WTC11 (cell line): ENCODE measurements at regions not wholly inside any gene's neighbourhood (a gene's known extent, or its start where the extent isn't known, plus 50 kb on each side); places are given as distances from the start of the nearest gene placed in this dataset.
"Not testable (repeated sequence)": the region's sequence is repeated elsewhere in the genome, so short reads cannot be mapped to it uniquely, and the experiment has no call there.

Experiments
- ATAC-seq: fragments of 200-7000 bp; cut with Tn5 transposase; 2 replicates; pipeline ENCODE4 v1.10.0; 2021; ENCODE audit warnings: mild to moderate bottlenecking, moderate library complexity
- CTCF ChIA-PET: fragments of 300-600 bp; sonication (Branson Sonifier 250); formaldehyde crosslinking; loops from one replicate; lab custom pipeline; 2021; ENCODE audit warnings: antibody characterized with exemption; lab: Charles Lee
- POLR2A ChIA-PET: fragments of 350-600 bp; sonication (Branson Sonifier 250); formaldehyde crosslinking; loops from one replicate; lab custom pipeline; 2021; ENCODE audit warnings: antibody characterized with exemption; lab: Charles Lee
- DNase-seq: peaks from one replicate; pipeline ENCODE4 v3.0.0; 2021; ENCODE audit warnings: low spot score
- H3K27ac Mint-ChIP-seq: 2 replicates; pipeline ENCODE4 v1.8.0; 2021; ENCODE audit warnings: mixed read lengths
- H3K27me3 Mint-ChIP-seq: 2 replicates; pipeline ENCODE4 v1.8.0; 2021; ENCODE audit warnings: low read depth, mild to moderate bottlenecking, moderate library complexity, mixed read lengths
- H3K36me3 Mint-ChIP-seq: 2 replicates; pipeline ENCODE4 v1.8.0; 2021; ENCODE audit warnings: mixed read lengths
- H3K4me1 Mint-ChIP-seq: 2 replicates; pipeline ENCODE4 v1.8.0; 2022; ENCODE audit warnings: mixed read lengths
- H3K4me3 Mint-ChIP-seq: 2 replicates; pipeline ENCODE4 v1.8.0; 2021; ENCODE audit warnings: mild to moderate bottlenecking, moderate library complexity, mixed read lengths
- H3K9me3 Mint-ChIP-seq: 2 replicates; pipeline ENCODE4 v1.8.0; 2021; ENCODE audit warnings: mixed read lengths
- CBFB ChIP-seq: sonication (generic); formaldehyde crosslinking; IDR thresholded peaks from 2 replicates; pipeline ENCODE4 v1.8.1; 2022; ENCODE audit warnings: mild to moderate bottlenecking, low read depth, missing genetic modification reagents
- CREB1 ChIP-seq: sonication (generic); formaldehyde crosslinking; IDR thresholded peaks from 2 replicates; pipeline ENCODE4 v1.8.0; 2023; ENCODE audit warnings: mild to moderate bottlenecking, missing genetic modification reagents
- CREM ChIP-seq: sonication (generic); formaldehyde crosslinking; IDR thresholded peaks from 2 replicates; pipeline ENCODE4 v1.8.1; 2022; ENCODE audit warnings: mild to moderate bottlenecking, missing genetic modification reagents, moderate library complexity
- EMX1 ChIP-seq: fragments of 250-450 bp; sonication (Bioruptor Pico); IDR thresholded peaks from 2 replicates; pipeline ENCODE4 v1.8.0; 2021; ENCODE audit warnings: mild to moderate bottlenecking
- GABPB1 ChIP-seq: sonication (generic); formaldehyde crosslinking; IDR thresholded peaks from 2 replicates; pipeline ENCODE4 v1.8.1; 2023; ENCODE audit warnings: mild to moderate bottlenecking, missing genetic modification reagents
- JUN ChIP-seq: sonication (generic); formaldehyde crosslinking; IDR thresholded peaks from 2 replicates; pipeline ENCODE4 v1.8.0; 2023; ENCODE audit warnings: mild to moderate bottlenecking, missing genetic modification reagents
- NFATC4 ChIP-seq: fragments of 250-450 bp; sonication (Bioruptor Pico); IDR thresholded peaks from 2 replicates; pipeline ENCODE4 v1.9.0; 2021; ENCODE audit warnings: mild to moderate bottlenecking
- PRRX2 ChIP-seq: fragments of 250-450 bp; sonication (Bioruptor Pico); IDR thresholded peaks from 2 replicates; pipeline ENCODE4 v1.8.0; 2021; ENCODE audit warnings: mild to moderate bottlenecking
- SMAD4 ChIP-seq: sonication (generic); formaldehyde crosslinking; IDR thresholded peaks from 2 replicates; pipeline ENCODE4 v1.8.0; 2022; ENCODE audit warnings: mild to moderate bottlenecking, missing genetic modification reagents
- SP1 ChIP-seq: sonication (generic); formaldehyde crosslinking; conservative IDR thresholded peaks from 2 replicates; pipeline ENCODE4 v1.8.1; 2022; ENCODE audit warnings: missing genetic modification reagents
- TEAD1 ChIP-seq: sonication (generic); formaldehyde crosslinking; IDR thresholded peaks from 2 replicates; pipeline ENCODE4 v1.8.0; 2022; ENCODE audit warnings: mild to moderate bottlenecking, missing genetic modification reagents
- ZNF138 ChIP-seq: sonication (generic); formaldehyde crosslinking; conservative IDR thresholded peaks from 2 replicates; pipeline ENCODE4 v1.8.1; 2022; ENCODE audit warnings: mild to moderate bottlenecking, moderate library complexity, missing genetic modification reagents
- ZNF232 ChIP-seq: sonication (generic); formaldehyde crosslinking; IDR thresholded peaks from 2 replicates; pipeline ENCODE4 v1.8.0; 2022; ENCODE audit warnings: mild to moderate bottlenecking, missing genetic modification reagents
- ZNF317 ChIP-seq: sonication (generic); formaldehyde crosslinking; IDR thresholded peaks from 2 replicates; pipeline ENCODE4 v1.8.1; 2023; ENCODE audit warnings: low read depth, mild to moderate bottlenecking, moderate library complexity, missing genetic modification reagents, borderline replicate concordance
- ZNF423 ChIP-seq: fragments of 250-450 bp; sonication (Bioruptor Pico); IDR thresholded peaks from 2 replicates; pipeline ENCODE4 v2.1.2; 2022; ENCODE audit warnings: mild to moderate bottlenecking, moderate library complexity
- TF ChIP-seq, protein P1 (sequence below): fragments of 200-600 bp; IDR thresholded peaks from 2 replicates; pipeline ENCODE4 v1.8.0; 2022; ENCODE audit warnings: antibody characterized with exemption
- TF ChIP-seq, protein P2 (sequence below): fragments of 250-450 bp; sonication (Bioruptor Pico); IDR thresholded peaks from 2 replicates; pipeline ENCODE4 v1.9.0; 2021; ENCODE audit warnings: mild to moderate bottlenecking
- TF ChIP-seq, protein P3 (sequence below): sonication (generic); formaldehyde crosslinking; IDR thresholded peaks from 2 replicates; pipeline ENCODE4 v1.8.1; 2023; ENCODE audit warnings: mild to moderate bottlenecking, missing genetic modification reagents
- TF ChIP-seq, protein P4 (sequence below): sonication (generic); formaldehyde crosslinking; IDR thresholded peaks from 2 replicates; pipeline ENCODE4 v1.8.1; 2022; ENCODE audit warnings: low read depth, mild to moderate bottlenecking, moderate library complexity, missing genetic modification reagents, borderline replicate concordance
- TF ChIP-seq, protein P5 (sequence below): sonication (generic); formaldehyde crosslinking; IDR thresholded peaks from 2 replicates; pipeline ENCODE4 v1.8.0; 2023; ENCODE audit warnings: missing genetic modification reagents
- TF ChIP-seq, protein P6 (sequence below): fragments of 250-450 bp; sonication (Bioruptor Pico); IDR thresholded peaks from 2 replicates; pipeline ENCODE4 v1.8.0; 2021; ENCODE audit warnings: mild to moderate bottlenecking
- TF ChIP-seq, protein P7 (sequence below): fragments of 250-450 bp; sonication (Bioruptor Pico); IDR thresholded peaks from 2 replicates; pipeline ENCODE4 v1.9.0; 2021; ENCODE audit warnings: moderate library complexity, mild to moderate bottlenecking, inconsistent platforms, borderline replicate concordance
- TF ChIP-seq, protein P8 (sequence below): sonication (generic); formaldehyde crosslinking; IDR thresholded peaks from 2 replicates; pipeline ENCODE4 v1.8.0; 2022; ENCODE audit warnings: mild to moderate bottlenecking, missing genetic modification reagents

DNA sequence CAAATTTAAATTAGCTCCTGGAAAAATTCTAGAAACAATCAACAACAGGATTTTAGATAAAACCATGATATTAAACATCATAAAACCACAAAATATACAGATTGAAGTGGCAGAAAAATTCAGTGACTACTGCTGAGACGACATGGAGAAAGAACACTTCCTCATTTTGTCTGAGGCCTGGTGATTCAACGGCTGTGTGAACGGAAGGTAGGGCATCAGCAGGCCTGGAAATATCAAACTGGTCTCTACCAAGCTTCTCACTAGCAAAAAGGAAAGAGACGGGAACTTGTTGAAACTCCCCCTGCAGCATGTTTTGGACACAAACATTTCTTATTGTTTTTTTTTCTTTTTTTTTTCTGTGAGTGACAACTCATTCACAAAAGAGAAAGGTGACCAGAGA, 58.0 kb upstream of the AHI1 start:
- no peak for DNase-seq
- Mint-ChIP-seq H3K36me3 (no peaks in the 10 kb centered on the region), H3K4me1 (no peaks in the 10 kb centered on the region; the same call in 1 of the 2 replicates), H3K27ac (no peak overlapping the region), H3K4me3 (no peak overlapping the region), H3K27me3 (no peaks in the 10 kb centered on the region), H3K9me3 (no peaks in the 10 kb centered on the region)
- no peak for TF ChIP-seq ZNF423 (CRISPR knock-in tag)
- TF ChIP-seq, protein P1, sequence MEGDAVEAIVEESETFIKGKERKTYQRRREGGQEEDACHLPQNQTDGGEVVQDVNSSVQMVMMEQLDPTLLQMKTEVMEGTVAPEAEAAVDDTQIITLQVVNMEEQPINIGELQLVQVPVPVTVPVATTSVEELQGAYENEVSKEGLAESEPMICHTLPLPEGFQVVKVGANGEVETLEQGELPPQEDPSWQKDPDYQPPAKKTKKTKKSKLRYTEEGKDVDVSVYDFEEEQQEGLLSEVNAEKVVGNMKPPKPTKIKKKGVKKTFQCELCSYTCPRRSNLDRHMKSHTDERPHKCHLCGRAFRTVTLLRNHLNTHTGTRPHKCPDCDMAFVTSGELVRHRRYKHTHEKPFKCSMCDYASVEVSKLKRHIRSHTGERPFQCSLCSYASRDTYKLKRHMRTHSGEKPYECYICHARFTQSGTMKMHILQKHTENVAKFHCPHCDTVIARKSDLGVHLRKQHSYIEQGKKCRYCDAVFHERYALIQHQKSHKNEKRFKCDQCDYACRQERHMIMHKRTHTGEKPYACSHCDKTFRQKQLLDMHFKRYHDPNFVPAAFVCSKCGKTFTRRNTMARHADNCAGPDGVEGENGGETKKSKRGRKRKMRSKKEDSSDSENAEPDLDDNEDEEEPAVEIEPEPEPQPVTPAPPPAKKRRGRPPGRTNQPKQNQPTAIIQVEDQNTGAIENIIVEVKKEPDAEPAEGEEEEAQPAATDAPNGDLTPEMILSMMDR: no peak
- TF ChIP-seq ZNF317 (CRISPR knock-in tag): no peak
- TF ChIP-seq ZNF138: no peak
- no peak for TF ChIP-seq JUN (CRISPR knock-in tag)
- no peak for TF ChIP-seq NFATC4 (CRISPR knock-in tag)
- TF ChIP-seq, protein P2, sequence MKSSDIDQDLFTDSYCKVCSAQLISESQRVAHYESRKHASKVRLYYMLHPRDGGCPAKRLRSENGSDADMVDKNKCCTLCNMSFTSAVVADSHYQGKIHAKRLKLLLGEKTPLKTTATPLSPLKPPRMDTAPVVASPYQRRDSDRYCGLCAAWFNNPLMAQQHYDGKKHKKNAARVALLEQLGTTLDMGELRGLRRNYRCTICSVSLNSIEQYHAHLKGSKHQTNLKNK (CRISPR knock-in tag): no peak
- TF ChIP-seq CREM (CRISPR knock-in tag): no peak
- no peak for TF ChIP-seq TEAD1 (CRISPR knock-in tag)
- TF ChIP-seq, protein P3, sequence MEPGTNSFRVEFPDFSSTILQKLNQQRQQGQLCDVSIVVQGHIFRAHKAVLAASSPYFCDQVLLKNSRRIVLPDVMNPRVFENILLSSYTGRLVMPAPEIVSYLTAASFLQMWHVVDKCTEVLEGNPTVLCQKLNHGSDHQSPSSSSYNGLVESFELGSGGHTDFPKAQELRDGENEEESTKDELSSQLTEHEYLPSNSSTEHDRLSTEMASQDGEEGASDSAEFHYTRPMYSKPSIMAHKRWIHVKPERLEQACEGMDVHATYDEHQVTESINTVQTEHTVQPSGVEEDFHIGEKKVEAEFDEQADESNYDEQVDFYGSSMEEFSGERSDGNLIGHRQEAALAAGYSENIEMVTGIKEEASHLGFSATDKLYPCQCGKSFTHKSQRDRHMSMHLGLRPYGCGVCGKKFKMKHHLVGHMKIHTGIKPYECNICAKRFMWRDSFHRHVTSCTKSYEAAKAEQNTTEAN (CRISPR knock-in tag): no peak
- ATAC-seq: no peak; the same call in 1 of the 2 replicates
- ChIA-PET CTCF (interaction anchor here (0.7 to 1.2 kb wide), 2 partner anchors 20 to 155 kb away, joined by 3 to 6 read pairs; no protein-coding TSS in a partner anchor), POLR2A (no interaction called here)

DNA sequence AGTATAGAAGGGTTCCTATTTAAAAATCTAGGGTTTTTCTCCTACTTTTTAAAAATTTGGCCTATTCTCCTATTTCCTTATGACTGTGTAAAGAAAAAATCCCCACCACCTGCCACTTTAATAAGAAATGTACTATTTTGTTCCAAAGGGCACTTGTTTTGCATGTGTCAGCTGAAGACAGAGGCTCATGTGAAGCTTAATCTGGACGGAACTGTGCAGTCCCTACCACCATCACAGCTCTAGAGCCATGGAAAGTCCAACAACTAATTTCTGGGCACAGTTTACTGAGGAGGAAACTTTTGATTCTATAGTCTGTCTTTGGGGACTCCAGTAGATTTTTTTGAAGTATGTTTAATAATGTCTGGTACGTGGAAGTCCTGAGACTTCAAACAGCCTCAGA, 60.0 kb upstream of the AHI1 start:
- ATAC-seq: no peak

DNA sequence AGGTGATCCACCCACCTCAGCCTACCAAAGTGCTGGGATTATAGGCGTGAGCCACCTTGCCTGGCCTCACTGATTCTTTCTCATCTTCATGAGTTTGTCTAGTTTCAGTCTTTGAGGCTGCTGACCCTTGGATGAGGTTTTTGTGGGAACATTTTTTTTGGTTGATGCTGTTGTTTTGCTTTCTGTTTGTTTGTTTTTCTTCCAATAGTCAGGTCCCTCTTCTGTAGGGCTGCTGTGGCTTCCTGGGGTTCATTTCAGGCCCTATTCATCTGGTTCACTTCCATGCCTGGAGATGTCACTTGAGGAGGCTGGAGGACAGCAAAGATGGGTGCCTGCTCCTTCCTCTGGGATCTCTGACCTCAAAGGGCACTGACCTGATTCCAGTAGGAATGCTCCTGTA, 68.1 kb upstream of the AHI1 start:
- H3K27ac Mint-ChIP-seq, POLR2A ChIA-PET, H3K36me3 Mint-ChIP-seq, ATAC-seq, CTCF ChIA-PET, DNase-seq, H3K4me3 Mint-ChIP-seq, H3K4me1 Mint-ChIP-seq, H3K27me3 Mint-ChIP-seq, H3K9me3 Mint-ChIP-seq: not testable (repeated sequence)

More for the DNA sequence above, 60.0 kb upstream of the AHI1 start:
- Mint-ChIP-seq H3K9me3 (no peaks in the 10 kb centered on the region), H3K27me3 (no peaks in the 10 kb centered on the region), H3K4me3 (no peak overlapping the region), H3K36me3 (no peaks in the 10 kb centered on the region)
- ChIA-PET POLR2A (no interaction called here), CTCF (no interaction called here)
- DNase-seq: no peak
- no peak for TF ChIP-seq CBFB (CRISPR knock-in tag)
- TF ChIP-seq CREB1 (CRISPR knock-in tag): no peak
- no peak for TF ChIP-seq SMAD4 (CRISPR knock-in tag)
- TF ChIP-seq, protein P4, sequence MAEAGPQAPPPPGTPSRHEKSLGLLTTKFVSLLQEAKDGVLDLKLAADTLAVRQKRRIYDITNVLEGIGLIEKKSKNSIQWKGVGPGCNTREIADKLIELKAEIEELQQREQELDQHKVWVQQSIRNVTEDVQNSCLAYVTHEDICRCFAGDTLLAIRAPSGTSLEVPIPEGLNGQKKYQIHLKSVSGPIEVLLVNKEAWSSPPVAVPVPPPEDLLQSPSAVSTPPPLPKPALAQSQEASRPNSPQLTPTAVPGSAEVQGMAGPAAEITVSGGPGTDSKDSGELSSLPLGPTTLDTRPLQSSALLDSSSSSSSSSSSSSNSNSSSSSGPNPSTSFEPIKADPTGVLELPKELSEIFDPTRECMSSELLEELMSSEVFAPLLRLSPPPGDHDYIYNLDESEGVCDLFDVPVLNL (CRISPR knock-in tag): no peak
- TF ChIP-seq, protein P5, sequence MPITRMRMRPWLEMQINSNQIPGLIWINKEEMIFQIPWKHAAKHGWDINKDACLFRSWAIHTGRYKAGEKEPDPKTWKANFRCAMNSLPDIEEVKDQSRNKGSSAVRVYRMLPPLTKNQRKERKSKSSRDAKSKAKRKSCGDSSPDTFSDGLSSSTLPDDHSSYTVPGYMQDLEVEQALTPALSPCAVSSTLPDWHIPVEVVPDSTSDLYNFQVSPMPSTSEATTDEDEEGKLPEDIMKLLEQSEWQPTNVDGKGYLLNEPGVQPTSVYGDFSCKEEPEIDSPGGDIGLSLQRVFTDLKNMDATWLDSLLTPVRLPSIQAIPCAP (CRISPR knock-in tag): no peak
- no peak for TF ChIP-seq TEAD1 (CRISPR knock-in tag)
- TF ChIP-seq EMX1: no peak
- TF ChIP-seq, protein P6, sequence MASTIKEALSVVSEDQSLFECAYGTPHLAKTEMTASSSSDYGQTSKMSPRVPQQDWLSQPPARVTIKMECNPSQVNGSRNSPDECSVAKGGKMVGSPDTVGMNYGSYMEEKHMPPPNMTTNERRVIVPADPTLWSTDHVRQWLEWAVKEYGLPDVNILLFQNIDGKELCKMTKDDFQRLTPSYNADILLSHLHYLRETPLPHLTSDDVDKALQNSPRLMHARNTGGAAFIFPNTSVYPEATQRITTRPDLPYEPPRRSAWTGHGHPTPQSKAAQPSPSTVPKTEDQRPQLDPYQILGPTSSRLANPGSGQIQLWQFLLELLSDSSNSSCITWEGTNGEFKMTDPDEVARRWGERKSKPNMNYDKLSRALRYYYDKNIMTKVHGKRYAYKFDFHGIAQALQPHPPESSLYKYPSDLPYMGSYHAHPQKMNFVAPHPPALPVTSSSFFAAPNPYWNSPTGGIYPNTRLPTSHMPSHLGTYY (CRISPR knock-in tag): no peak
- TF ChIP-seq ZNF138: no peak
- TF ChIP-seq SP1 (CRISPR knock-in tag): no peak
- TF ChIP-seq NFATC4 (CRISPR knock-in tag): no peak
- no peak for TF ChIP-seq GABPB1
- TF ChIP-seq, protein P7, sequence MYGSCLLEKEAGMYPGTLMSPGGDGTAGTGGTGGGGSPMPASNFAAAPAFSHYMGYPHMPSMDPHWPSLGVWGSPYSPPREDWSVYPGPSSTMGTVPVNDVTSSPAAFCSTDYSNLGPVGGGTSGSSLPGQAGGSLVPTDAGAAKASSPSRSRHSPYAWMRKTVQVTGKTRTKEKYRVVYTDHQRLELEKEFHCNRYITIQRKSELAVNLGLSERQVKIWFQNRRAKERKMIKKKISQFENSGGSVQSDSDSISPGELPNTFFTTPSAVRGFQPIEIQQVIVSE: no peak
- TF ChIP-seq ZNF232: no peak
- TF ChIP-seq, protein P8, sequence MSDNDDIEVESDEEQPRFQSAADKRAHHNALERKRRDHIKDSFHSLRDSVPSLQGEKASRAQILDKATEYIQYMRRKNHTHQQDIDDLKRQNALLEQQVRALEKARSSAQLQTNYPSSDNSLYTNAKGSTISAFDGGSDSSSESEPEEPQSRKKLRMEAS (CRISPR knock-in tag): no peak
- no peak for TF ChIP-seq PRRX2 (CRISPR knock-in tag)
- TF ChIP-seq ZNF317 (CRISPR knock-in tag): no peak
- TF ChIP-seq, all 79 proteins: peak for 0
- no peaks in the 10 kb centered on the region; the same call in 1 of the 2 replicates for H3K4me1 Mint-ChIP-seq
- no peak overlapping the region for H3K27ac Mint-ChIP-seq
